ENCODE measurements at regions not wholly inside any gene's neighbourhood (a gene's known extent, or its start where the extent isn't known, plus 50 kb on each side); places are given as distances from the start of the nearest gene placed in this dataset.

GRCh38 chr5:125057912-125058826 is 311.7 kb upstream of the ZNF608 start (continued):
- TF ChIP-seq ZNF687 (CRISPR knock-in tag; IDR thresholded peaks at IDR 0.05) (no peak), PHF8 (CRISPR knock-in tag; IDR thresholded peaks at IDR 0.05) (no peak), ZNF382 (CRISPR knock-in tag; IDR thresholded peaks at IDR 0.05; ENCODE audit: borderline replicate concordance) (no peak), MED13 (CRISPR knock-in tag; IDR thresholded peaks at IDR 0.05) (no peak), ZNF709 (CRISPR knock-in tag; IDR thresholded peaks at IDR 0.05) (no peak), MAFK (conservative IDR thresholded peaks at IDR 0.05 in 1 of 2, IDR thresholded peaks at IDR 0.05 in 1 of 2; ENCODE audit: low read length in 2 of 2) (no peak)

DNA sequence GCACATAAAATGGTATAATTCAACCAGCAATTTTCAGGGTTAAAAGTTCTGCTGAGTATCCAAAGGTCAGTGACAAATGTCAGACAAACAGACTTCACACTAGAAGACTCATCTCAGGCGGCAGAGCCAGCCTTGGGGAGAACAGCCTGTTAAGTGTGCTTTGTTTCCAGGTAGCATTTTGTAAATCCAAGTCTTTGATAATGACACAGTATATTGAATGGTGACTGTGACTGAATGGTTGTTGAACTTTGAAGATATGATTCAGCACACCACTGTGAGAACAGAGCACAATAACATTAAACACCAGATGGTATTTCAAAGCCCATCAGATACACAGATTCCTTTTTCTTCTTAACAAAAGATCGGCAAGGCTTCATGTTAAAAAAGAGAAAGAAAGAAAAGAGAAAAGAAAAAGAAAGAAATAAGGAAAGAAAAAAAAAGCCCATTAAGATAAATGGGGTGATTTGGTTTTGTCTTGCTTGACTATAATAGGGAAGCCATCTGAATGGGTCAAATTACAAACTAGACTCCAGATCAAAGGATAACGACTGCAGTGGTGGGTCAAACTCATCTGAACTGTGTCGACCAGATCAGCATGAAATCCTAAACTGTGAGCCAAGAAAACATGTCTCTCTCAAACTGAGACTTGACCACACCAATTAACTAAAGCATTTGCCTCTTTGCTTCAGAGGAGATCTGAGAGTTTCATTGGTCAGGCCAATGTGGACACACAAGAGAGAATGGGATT is 313.0 kb upstream of the ZNF608 start:
- Histone ChIP-seq H3K9ac (ENCODE audit: insufficient read depth, low read depth, low read length) (no peak overlapping the region), H3K79me2 (ENCODE audit: insufficient read depth, low read length) (no peaks in the 10 kb centered on the region), H4K20me1 (ENCODE audit: insufficient read depth, low read length) (no peaks in the 10 kb centered on the region), H3K36me3 (replicated peaks in 1 of 2; ENCODE audit: control insufficient read depth in 1 of 2, insufficient read depth in 2 of 2, low read length in 2 of 2) (no peaks in the 10 kb centered on the region), H3K4me1 (ENCODE audit: insufficient read depth, low read length) (no peaks in the 10 kb centered on the region), H3K27me3 (ENCODE audit: control insufficient read depth in 1 of 2, insufficient read depth in 2 of 2, low read length in 2 of 2) (no peaks in the 10 kb centered on the region), H3K4me3 (replicated peaks in 1 of 3; ENCODE audit: insufficient read depth in 1 of 3, low read depth in 2 of 3, low read length in 3 of 3) (no peak overlapping the region), H2AFZ (ENCODE audit: low read length) (no peak overlapping the region), H3K4me2 (ENCODE audit: low read depth, low read length) (no peak overlapping the region), H3K9me3 (ENCODE audit: low read length) (no peaks in the 10 kb centered on the region), H3K27ac (ENCODE audit: extremely low read length, insufficient read depth, low read length) (no peak overlapping the region)
- in situ Hi-C loops (cut with HindIII; ENCODE audit: extremely low pct_ligation_motif_present, low pct_unique_long_range_greater_than_20kb) (no loop called here), intact Hi-C loops (cut with micrococcal nuclease; ENCODE audit: unreplicated experiment) (no loop called here)
- no peak for DNase-seq (ENCODE audit: low spot score)
- 2% methylated on average over 4 of the region's 4 CpGs for WGBS (ENCODE audit: low lambda C conversion rate)
- ChIA-PET POLR2A (no interaction called here), CTCF (ENCODE audit: low intra/inter-chr PET ratio, low total read pairs) (no interaction called here)
- FAIRE-seq = no peak
- BruUV-seq (replicated peaks) = no TSS peak
- TF ChIP-seq ZNF644 (CRISPR knock-in tag; IDR thresholded peaks at IDR 0.05; ENCODE audit: low read depth) = no peak
- no peak for TF ChIP-seq ZNF773 (CRISPR knock-in tag; IDR thresholded peaks at IDR 0.05; ENCODE audit: borderline replicate concordance)
- ATAC-seq = no peak

Data from HepG2 (cell line).